MCF 10A (cell line): ENCODE measurements at regions not wholly inside any gene's neighbourhood (a gene's known extent, or its start where the extent isn't known, plus 50 kb on each side); places are given as distances from the start of the nearest gene placed in this dataset.

Experiments
- BruUV-seq: library from RNA; stranded (reverse); fragments of 400-500 nt; replicated peaks from 2 replicates; lab custom pipeline; 2021; lab: Mats Ljungman, UMichigan
- CTCF ChIA-PET: fragments of 300-600 bp; sonication (Branson Sonifier 250); formaldehyde crosslinking; extraction: SDS; loops from one replicate; lab custom pipeline; 2021; ENCODE audit warnings: antibody characterized with exemption, inconsistent platforms; lab: Yijun Ruan, JAX
- POLR2A ChIA-PET: fragments of 300-600, 350-650 bp; sonication (Branson Sonifier 250); formaldehyde crosslinking; extraction: SDS; loops from one replicate; lab custom pipeline; 2020; ENCODE audit warnings: antibody characterized with exemption, inconsistent platforms; lab: Yijun Ruan, JAX
- DNase-seq: peaks from one replicate; pipeline ENCODE4 v3.0.0-alpha.2; 2018; ENCODE audit not compliant: unreplicated experiment
- H3K27ac Mint-ChIP-seq: one replicate; pipeline ENCODE4 v1.8.0; 2022; ENCODE audit warnings: mild to moderate bottlenecking, low read depth, mixed read lengths; ENCODE audit not compliant: unreplicated experiment
- H3K27me3 Mint-ChIP-seq: one replicate; pipeline ENCODE4 v1.8.0; 2022; ENCODE audit warnings: mixed read lengths; ENCODE audit not compliant: insufficient read depth, unreplicated experiment
- H3K36me3 Mint-ChIP-seq: one replicate; pipeline ENCODE4 v1.8.0; 2022; ENCODE audit warnings: mild to moderate bottlenecking, moderate library complexity, mixed read lengths; ENCODE audit not compliant: insufficient read depth, unreplicated experiment
- H3K4me1 Mint-ChIP-seq: one replicate; pipeline ENCODE4 v1.8.0; 2022; ENCODE audit warnings: mixed read lengths; ENCODE audit not compliant: insufficient read depth, unreplicated experiment
- H3K4me3 Mint-ChIP-seq: one replicate; pipeline ENCODE4 v1.8.0; 2022; ENCODE audit warnings: mild to moderate bottlenecking, moderate library complexity, mixed read lengths; ENCODE audit not compliant: unreplicated experiment
- H3K9me3 Mint-ChIP-seq: one replicate; pipeline ENCODE4 v1.8.0; 2022; ENCODE audit warnings: mixed read lengths; ENCODE audit not compliant: unreplicated experiment
- intact Hi-C: fragments of 100-400 bp; cut with micrococcal nuclease; formaldehyde crosslinking; loops from 2 replicates; pipeline ENCODE4 v1.14.1; 2022
- TF ChIP-seq, protein P1 (sequence below): fragments of 200-600 bp; IDR thresholded peaks from one replicate; pipeline ENCODE4 v1.8.0; 2022; ENCODE audit warnings: antibody characterized with exemption, mild to moderate bottlenecking; ENCODE audit not compliant: unreplicated experiment

GRCh38 chr9:92232190-92232589 lies 61.3 kb downstream of the IARS1 start:
- TF ChIP-seq, protein P1, sequence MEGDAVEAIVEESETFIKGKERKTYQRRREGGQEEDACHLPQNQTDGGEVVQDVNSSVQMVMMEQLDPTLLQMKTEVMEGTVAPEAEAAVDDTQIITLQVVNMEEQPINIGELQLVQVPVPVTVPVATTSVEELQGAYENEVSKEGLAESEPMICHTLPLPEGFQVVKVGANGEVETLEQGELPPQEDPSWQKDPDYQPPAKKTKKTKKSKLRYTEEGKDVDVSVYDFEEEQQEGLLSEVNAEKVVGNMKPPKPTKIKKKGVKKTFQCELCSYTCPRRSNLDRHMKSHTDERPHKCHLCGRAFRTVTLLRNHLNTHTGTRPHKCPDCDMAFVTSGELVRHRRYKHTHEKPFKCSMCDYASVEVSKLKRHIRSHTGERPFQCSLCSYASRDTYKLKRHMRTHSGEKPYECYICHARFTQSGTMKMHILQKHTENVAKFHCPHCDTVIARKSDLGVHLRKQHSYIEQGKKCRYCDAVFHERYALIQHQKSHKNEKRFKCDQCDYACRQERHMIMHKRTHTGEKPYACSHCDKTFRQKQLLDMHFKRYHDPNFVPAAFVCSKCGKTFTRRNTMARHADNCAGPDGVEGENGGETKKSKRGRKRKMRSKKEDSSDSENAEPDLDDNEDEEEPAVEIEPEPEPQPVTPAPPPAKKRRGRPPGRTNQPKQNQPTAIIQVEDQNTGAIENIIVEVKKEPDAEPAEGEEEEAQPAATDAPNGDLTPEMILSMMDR = no peak
- Mint-ChIP-seq H3K9me3 (no peaks in the 10 kb centered on the region), H3K4me1 (no peaks in the 10 kb centered on the region), H3K4me3 (no peak overlapping the region), H3K27ac (no peak overlapping the region), H3K36me3 (peaks cover 80% of the 10 kb centered on the region), H3K27me3 (no peaks in the 10 kb centered on the region)
- POLR2A ChIA-PET = interaction anchor here (0.8 to 1.4 kb wide), 3 partner anchors 11 to 94 kb away, joined by 3 to 4 read pairs (median 4); no protein-coding TSS in a partner anchor
- CTCF ChIA-PET = interaction anchor here (0.6 to 3.0 kb wide), 4 partner anchors 20 to 97 kb away, joined by 3 to 39 read pairs (median 8); no protein-coding TSS in a partner anchor
- no peak for DNase-seq
- intact Hi-C loops = no loop called here
- BruUV-seq = no TSS peak

- H3K36me3 Mint-ChIP-seq = peaks cover 77% of the 10 kb centered on the region
- DNase-seq = no peak
- no TSS peak for BruUV-seq
- intact Hi-C loops = no loop called here
- no peak overlapping the region for H3K4me3 Mint-ChIP-seq
- TF ChIP-seq, protein P1 = no peak
- no peaks in the 10 kb centered on the region for H3K27me3 Mint-ChIP-seq
- ChIA-PET POLR2A (interaction anchor here (1.0 to 1.2 kb wide), 2 partner anchors 15 to 81 kb away, joined by 3 to 4 read pairs; no protein-coding TSS in a partner anchor), CTCF (interaction anchor here (1.0 to 2.5 kb wide), 2 partner anchors 14 to 89 kb away, joined by 4 to 24 read pairs; no protein-coding TSS in a partner anchor)
- no peak overlapping the region for H3K27ac Mint-ChIP-seq
- no peaks in the 10 kb centered on the region for H3K9me3 Mint-ChIP-seq
- no peaks in the 10 kb centered on the region for H3K4me1 Mint-ChIP-seq
Observed at GRCh38 chr9:92228628-92229027, 64.9 kb downstream of the IARS1 start.

GRCh38 chr9:92224177-92224576 lies 69.3 kb downstream of the IARS1 start:
- no peak for DNase-seq
- H3K36me3 Mint-ChIP-seq = peaks cover 76% of the 10 kb centered on the region
- ChIA-PET CTCF (interaction anchor here (1.0 to 3.6 kb wide), 2 partner anchors 10 to 85 kb away, joined by 4 to 28 read pairs; no protein-coding TSS in a partner anchor), POLR2A (no interaction called here)
- H3K4me3 Mint-ChIP-seq = no peak overlapping the region
- peak overlapping the region; percentile 21 for H3K27ac Mint-ChIP-seq
- no peaks in the 10 kb centered on the region for H3K9me3 Mint-ChIP-seq
- TF ChIP-seq, protein P1 = no peak
- no peaks in the 10 kb centered on the region for H3K4me1 Mint-ChIP-seq
- H3K27me3 Mint-ChIP-seq = no peaks in the 10 kb centered on the region
- BruUV-seq = no TSS peak
- intact Hi-C loops = no loop called here

GRCh38 chr9:92223758-92224157 lies 69.7 kb downstream of the IARS1 start:
- TF ChIP-seq, protein P1 = no peak
- no peaks in the 10 kb centered on the region for H3K27me3 Mint-ChIP-seq
- intact Hi-C loops = no loop called here
- peak overlapping the region; percentile 21 for H3K27ac Mint-ChIP-seq
- H3K4me3 Mint-ChIP-seq = no peak overlapping the region
- H3K4me1 Mint-ChIP-seq = no peaks in the 10 kb centered on the region
- ChIA-PET POLR2A (no interaction called here), CTCF (interaction anchor here (1.0 to 3.6 kb wide), 3 partner anchors 10 to 89 kb away, joined by 3 to 28 read pairs (median 4); no protein-coding TSS in a partner anchor)
- no TSS peak for BruUV-seq
- no peak for DNase-seq
- H3K36me3 Mint-ChIP-seq = peaks cover 73% of the 10 kb centered on the region
- no peaks in the 10 kb centered on the region for H3K9me3 Mint-ChIP-seq
